ENCODE measurements at regions not wholly inside any gene's neighbourhood (a gene's known extent, or its start where the extent isn't known, plus 50 kb on each side); places are given as distances from the start of the nearest gene placed in this dataset.

GRCh38 chr18:42310956-42311355 lies 355.9 kb downstream of the PIK3C3 start:
- no peak overlapping the region for H3K27ac ChIP-seq (ENCODE audit: insufficient read length, low read depth, low read length)
- H3K4me3 Mint-ChIP-seq, result no peak overlapping the region
- no peak overlapping the region for H2BK5ac ChIP-seq (ENCODE audit: insufficient read length, low read length)
- no peak overlapping the region for H2BK120ac ChIP-seq (ENCODE audit: low read depth, low read length, poor library complexity, severe bottlenecking)
- peaks cover 3% of the 10 kb centered on the region; the same call in 1 of the 2 replicates for H3K4me1 ChIP-seq (ENCODE audit: insufficient read depth, low read length)
- H2AK5ac ChIP-seq (ENCODE audit: insufficient read length, low read length), result no peak overlapping the region
- H3T11ph ChIP-seq (ENCODE audit: low read length), result no peak overlapping the region
- H3K27me3 ChIP-seq (ENCODE audit: insufficient read depth, low read length), result no peaks in the 10 kb centered on the region
- H3K23me2 ChIP-seq (ENCODE audit: insufficient read length, low read depth, low read length, poor library complexity, severe bottlenecking), result no peaks in the 10 kb centered on the region
- H3K18ac ChIP-seq (ENCODE audit: insufficient read length, low read depth, low read length), result no peak overlapping the region
- H3K9me3 Mint-ChIP-seq, result peaks cover 7 to 23% of the 10 kb centered on the region in 2 experiments; a peak in 4 of 5 replicates
- no peaks in the 10 kb centered on the region for H3K9me3 ChIP-seq (ENCODE audit: control insufficient read depth, low read depth, low read length)
- H3K4me2 ChIP-seq (ENCODE audit: insufficient read depth, insufficient read length, low read length), result no peak overlapping the region
- H4K91ac ChIP-seq (ENCODE audit: insufficient read length, low read depth, low read length), result no peak overlapping the region
- no peak overlapping the region for H2BK15ac ChIP-seq (ENCODE audit: low read depth, low read length)
- no peak overlapping the region for H3K56ac ChIP-seq (ENCODE audit: insufficient read length, low read depth, low read length)
- H3K4ac ChIP-seq (ENCODE audit: low read depth, low read length), result no peak overlapping the region
- DNase-seq, result no peak
- H2AFZ ChIP-seq (ENCODE audit: low read length), result no peak overlapping the region
- no peaks in the 10 kb centered on the region for H3K79me2 ChIP-seq (ENCODE audit: insufficient read depth, low read length)
- no peaks in the 10 kb centered on the region for H4K20me1 ChIP-seq (ENCODE audit: control insufficient read depth, insufficient read depth, insufficient read length)
- H2BK12ac ChIP-seq (ENCODE audit: insufficient read length, low read depth, low read length), result no peak overlapping the region
- H3K23ac ChIP-seq (ENCODE audit: insufficient read length, low read depth, low read length), result no peak overlapping the region
- peaks cover 11 to 15% (median 11%) of the 10 kb centered on the region in 3 experiments; a peak in 6 of 7 replicates for H3K36me3 Mint-ChIP-seq (ENCODE audit: insufficient read depth in 1 of 3, low read depth in 3 of 3)
- H3K9ac ChIP-seq (ENCODE audit: extremely low read depth, insufficient read length, low read length), result no peak overlapping the region
- WGBS (ENCODE audit: extremely low coverage, insufficient read length, low lambda C conversion rate), result no CpG with 5 or more reads among the region's 3 CpGs
- no peak for TF ChIP-seq CTCF (conservative IDR thresholded peaks at IDR 0.05)
- no peak overlapping the region for H4K8ac ChIP-seq (replicated peaks; ENCODE audit: insufficient read length, low read depth, low read length)
- no peak overlapping the region for H3K27ac Mint-ChIP-seq
- H3K14ac ChIP-seq (ENCODE audit: insufficient read depth, low read length), result no peak overlapping the region
- H2BK20ac ChIP-seq (ENCODE audit: low read depth, low read length, poor library complexity, severe bottlenecking), result no peak overlapping the region
- H3K27me3 Mint-ChIP-seq (ENCODE audit: low read depth), result no peaks in the 10 kb centered on the region; the same call in 1 of the 2 replicates
- no peaks in the 10 kb centered on the region for H3K79me1 ChIP-seq (ENCODE audit: insufficient read depth, low read depth, low read length, poor library complexity, severe bottlenecking)
- H4K5ac ChIP-seq (ENCODE audit: insufficient read length, low read depth, low read length), result no peak overlapping the region
- H3K4me1 Mint-ChIP-seq, result peaks cover 11 to 16% of the 10 kb centered on the region in 2 experiments
